Suprapubic skin (tissue), 4 donors: ENCODE measurements at regions not wholly inside any gene's neighbourhood (a gene's known extent, or its start where the extent isn't known, plus 50 kb on each side); places are given as distances from the start of the nearest gene placed in this dataset.

Experiments
- DNase-seq, 2 donors: peaks; one replicate each; pipeline ENCODE4 v3.0.0-alpha.2; 2019; ENCODE audit warnings: low spot score in 2 of 2
- H3K27ac ChIP-seq: fragments of 200-600 bp; sonication (generic); one replicate; pipeline ENCODE4 v1.5.1; 2019
- H3K27me3 ChIP-seq: fragments of 200-600 bp; sonication (generic); one replicate; pipeline ENCODE4 v1.5.1; 2019
- H3K36me3 ChIP-seq: fragments of 200-600 bp; sonication (generic); one replicate; pipeline ENCODE4 v1.5.1; 2019
- H3K4me1 ChIP-seq: fragments of 200-600 bp; sonication (generic); one replicate; pipeline ENCODE4 v1.5.1; 2019
- H3K4me3 ChIP-seq: fragments of 200-600 bp; sonication (generic); one replicate; pipeline ENCODE4 v1.5.1; 2019; ENCODE audit warnings: mild to moderate bottlenecking
- H3K9me3 ChIP-seq: fragments of 200-600 bp; sonication (generic); one replicate; pipeline ENCODE4 v1.5.1; 2019
- EP300 ChIP-seq: sonication (generic); formaldehyde crosslinking; IDR thresholded peaks from one replicate; pipeline ENCODE4 v1.6.1; 2017; ENCODE audit warnings: antibody characterized with exemption
- POLR2A ChIP-seq, 2 donors: fragments of 450-650 bp; IDR thresholded peaks; one replicate each; pipeline ENCODE4 v1.6.1; 2017; ENCODE audit warnings: antibody characterized with exemption in 2 of 2, mild to moderate bottlenecking in 2 of 2, moderate library complexity in 2 of 2
- POLR2AphosphoS5 ChIP-seq, 3 donors: sonication (generic); formaldehyde crosslinking; IDR thresholded peaks; one replicate each; pipeline ENCODE4 v1.6.1; 2017; ENCODE audit warnings: antibody characterized with exemption in 3 of 3
- WGBS: methylation state at CpG from one replicate; pipeline ENCODE4 v1.1.5; 2018; 5-methylcytosine and 5-hydroxymethylcytosine counted together
- TF ChIP-seq, protein P1 (sequence below), 2 donors: fragments of 200-600 bp in 1 of 2; fragments of 450-650 bp in 1 of 2; sonication (generic) in 1 of 2; IDR thresholded peaks; one replicate each; pipeline ENCODE4 v1.5.1; 2016 to 2019; ENCODE audit warnings: antibody characterized with exemption in 2 of 2, mild to moderate bottlenecking in 1 of 2, moderate library complexity in 1 of 2

DNA sequence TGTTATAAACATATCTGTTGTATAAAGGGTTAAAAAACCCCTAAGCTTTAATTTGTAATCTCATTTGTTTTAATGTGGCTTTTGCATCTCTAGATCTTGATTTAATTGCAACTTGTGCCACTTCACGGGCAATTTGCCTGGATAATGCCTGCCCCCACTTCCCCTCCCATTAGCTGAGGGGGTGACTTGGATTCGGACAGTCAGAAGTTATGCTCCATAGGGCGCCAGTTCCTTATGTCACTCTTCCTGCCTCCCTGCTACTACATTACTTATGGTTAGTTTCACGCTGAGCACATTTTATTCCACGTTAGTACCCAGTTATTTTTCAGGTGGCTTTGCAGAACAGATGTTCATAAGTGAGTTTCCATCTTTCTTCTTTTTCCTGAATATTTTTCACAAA lies 1015.2 kb upstream of the PHF14 start:
- H3K36me3 ChIP-seq: no peaks in the 10 kb centered on the region
- H3K27me3 ChIP-seq: no peaks in the 10 kb centered on the region
- no peak overlapping the region for H3K4me3 ChIP-seq
- no peaks in the 10 kb centered on the region for H3K9me3 ChIP-seq
- H3K27ac ChIP-seq: no peak overlapping the region
- H3K4me1 ChIP-seq: no peaks in the 10 kb centered on the region
- no peak for TF ChIP-seq EP300
- TF ChIP-seq, protein P1, sequence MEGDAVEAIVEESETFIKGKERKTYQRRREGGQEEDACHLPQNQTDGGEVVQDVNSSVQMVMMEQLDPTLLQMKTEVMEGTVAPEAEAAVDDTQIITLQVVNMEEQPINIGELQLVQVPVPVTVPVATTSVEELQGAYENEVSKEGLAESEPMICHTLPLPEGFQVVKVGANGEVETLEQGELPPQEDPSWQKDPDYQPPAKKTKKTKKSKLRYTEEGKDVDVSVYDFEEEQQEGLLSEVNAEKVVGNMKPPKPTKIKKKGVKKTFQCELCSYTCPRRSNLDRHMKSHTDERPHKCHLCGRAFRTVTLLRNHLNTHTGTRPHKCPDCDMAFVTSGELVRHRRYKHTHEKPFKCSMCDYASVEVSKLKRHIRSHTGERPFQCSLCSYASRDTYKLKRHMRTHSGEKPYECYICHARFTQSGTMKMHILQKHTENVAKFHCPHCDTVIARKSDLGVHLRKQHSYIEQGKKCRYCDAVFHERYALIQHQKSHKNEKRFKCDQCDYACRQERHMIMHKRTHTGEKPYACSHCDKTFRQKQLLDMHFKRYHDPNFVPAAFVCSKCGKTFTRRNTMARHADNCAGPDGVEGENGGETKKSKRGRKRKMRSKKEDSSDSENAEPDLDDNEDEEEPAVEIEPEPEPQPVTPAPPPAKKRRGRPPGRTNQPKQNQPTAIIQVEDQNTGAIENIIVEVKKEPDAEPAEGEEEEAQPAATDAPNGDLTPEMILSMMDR (IDR thresholded peaks at IDR 0.05): no peak
- no peak for TF ChIP-seq POLR2A (IDR thresholded peaks at IDR 0.05)
- TF ChIP-seq POLR2AphosphoS5 (IDR thresholded peaks at IDR 0.05): no peak
- WGBS: 67% methylated on average over 5 of the region's 5 CpGs
- no peak for DNase-seq

DNA sequence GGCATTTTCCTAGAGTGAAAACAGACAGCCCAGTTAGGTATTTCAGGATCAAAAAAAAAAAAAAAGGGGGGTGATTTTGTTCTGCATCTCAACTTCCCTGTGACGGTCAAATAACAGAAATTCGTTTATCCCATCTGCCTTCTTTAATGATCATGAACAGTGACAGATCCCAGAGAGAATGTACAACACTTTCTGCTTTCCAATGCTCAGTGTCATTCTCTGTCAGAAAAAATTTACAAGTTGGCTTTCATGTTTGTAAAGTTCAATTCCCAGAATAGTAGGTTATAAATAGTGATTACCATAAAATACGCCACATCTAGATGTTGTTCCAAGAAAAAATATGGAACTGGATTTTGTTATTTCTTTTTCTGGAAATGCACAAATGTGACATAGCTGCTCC lies 1013.2 kb upstream of the PHF14 start:
- DNase-seq: no peak
- Histone ChIP-seq H3K36me3 (no peaks in the 10 kb centered on the region), H3K27me3 (no peaks in the 10 kb centered on the region), H3K4me3 (no peak overlapping the region), H3K4me1 (no peaks in the 10 kb centered on the region), H3K27ac (no peak overlapping the region), H3K9me3 (no peaks in the 10 kb centered on the region)
- TF ChIP-seq POLR2AphosphoS5 (IDR thresholded peaks at IDR 0.05): no peak
- no peak for TF ChIP-seq EP300
- TF ChIP-seq, protein P1 (IDR thresholded peaks at IDR 0.05): no peak
- no peak for TF ChIP-seq POLR2A (IDR thresholded peaks at IDR 0.05)
- WGBS: 28% methylated on average over 3 of the region's 3 CpGs

DNA sequence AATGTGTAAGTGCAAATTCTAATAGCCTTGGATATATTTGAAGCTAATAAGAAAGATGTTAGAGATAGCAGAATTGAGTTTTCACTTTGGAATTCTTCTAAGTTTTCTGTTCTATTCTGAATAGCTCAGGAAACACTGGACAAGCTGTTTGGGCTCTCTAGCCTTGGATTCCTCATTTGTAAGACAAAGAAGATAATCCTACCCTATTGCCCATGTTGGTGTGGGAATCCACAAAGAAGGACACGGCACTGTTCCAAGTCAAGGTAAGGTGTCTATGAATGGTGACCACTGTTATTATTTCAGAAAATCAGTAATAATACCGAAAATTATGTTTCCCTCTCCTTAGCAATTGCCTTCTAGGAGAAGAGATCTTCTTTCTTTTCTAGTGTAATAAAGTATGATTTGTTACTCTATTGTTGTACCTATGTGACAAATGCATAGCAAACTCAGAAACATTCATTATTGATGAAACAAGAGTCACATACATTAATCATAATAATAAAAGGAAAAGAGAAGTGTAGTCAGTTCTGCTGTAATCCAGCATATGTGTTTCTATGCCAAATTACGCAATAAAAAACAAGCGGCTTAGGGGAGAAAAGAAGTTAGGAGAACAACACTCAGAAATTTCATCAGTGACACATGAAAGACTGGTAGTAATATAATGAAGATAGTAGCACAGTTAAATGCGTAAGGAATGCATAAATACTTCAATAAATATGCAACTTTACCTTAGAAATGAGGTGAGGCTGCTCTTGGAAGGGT lies 1012.3 kb upstream of the PHF14 start:
- H3K4me3 ChIP-seq: no peak overlapping the region
- no peak overlapping the region for H3K27ac ChIP-seq
- 76% methylated on average over 5 of the region's 5 CpGs for WGBS
- no peaks in the 10 kb centered on the region for H3K27me3 ChIP-seq
- TF ChIP-seq POLR2AphosphoS5 (IDR thresholded peaks at IDR 0.05) (no peak), EP300 (no peak), POLR2A (IDR thresholded peaks at IDR 0.05) (no peak)
- TF ChIP-seq, protein P1 (IDR thresholded peaks at IDR 0.05): no peak
- no peak for DNase-seq
- H3K4me1 ChIP-seq: no peaks in the 10 kb centered on the region
- no peaks in the 10 kb centered on the region for H3K9me3 ChIP-seq
- H3K36me3 ChIP-seq: no peaks in the 10 kb centered on the region

DNA sequence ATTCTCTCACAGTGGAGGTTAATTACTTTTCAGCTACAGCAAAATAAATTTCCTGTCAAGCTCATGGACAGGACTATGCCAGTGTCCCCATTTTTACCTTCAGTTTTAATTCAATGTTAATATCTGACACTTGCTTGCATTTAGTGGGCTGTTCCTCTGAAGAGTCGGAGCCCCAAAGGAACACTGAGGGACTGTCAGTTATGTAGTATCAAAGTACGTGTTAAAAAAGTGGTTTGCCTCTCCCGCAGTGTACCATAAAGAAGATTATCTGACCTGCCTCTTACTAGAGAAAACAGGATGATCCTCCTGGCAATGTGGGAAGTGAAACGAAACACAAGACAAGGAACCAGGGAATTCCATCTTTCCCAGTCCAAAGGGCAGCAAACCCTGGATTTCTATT lies 1010.9 kb upstream of the PHF14 start:
- Histone ChIP-seq H3K27me3 (no peaks in the 10 kb centered on the region), H3K4me1 (no peaks in the 10 kb centered on the region), H3K9me3 (no peaks in the 10 kb centered on the region), H3K4me3 (no peak overlapping the region), H3K36me3 (no peaks in the 10 kb centered on the region), H3K27ac (no peak overlapping the region)
- WGBS: 78% methylated on average over 4 of the region's 4 CpGs
- no peak for DNase-seq
- TF ChIP-seq POLR2A (IDR thresholded peaks at IDR 0.05) (no peak), EP300 (no peak), POLR2AphosphoS5 (IDR thresholded peaks at IDR 0.05) (no peak)
- TF ChIP-seq, protein P1 (IDR thresholded peaks at IDR 0.05): no peak

DNA sequence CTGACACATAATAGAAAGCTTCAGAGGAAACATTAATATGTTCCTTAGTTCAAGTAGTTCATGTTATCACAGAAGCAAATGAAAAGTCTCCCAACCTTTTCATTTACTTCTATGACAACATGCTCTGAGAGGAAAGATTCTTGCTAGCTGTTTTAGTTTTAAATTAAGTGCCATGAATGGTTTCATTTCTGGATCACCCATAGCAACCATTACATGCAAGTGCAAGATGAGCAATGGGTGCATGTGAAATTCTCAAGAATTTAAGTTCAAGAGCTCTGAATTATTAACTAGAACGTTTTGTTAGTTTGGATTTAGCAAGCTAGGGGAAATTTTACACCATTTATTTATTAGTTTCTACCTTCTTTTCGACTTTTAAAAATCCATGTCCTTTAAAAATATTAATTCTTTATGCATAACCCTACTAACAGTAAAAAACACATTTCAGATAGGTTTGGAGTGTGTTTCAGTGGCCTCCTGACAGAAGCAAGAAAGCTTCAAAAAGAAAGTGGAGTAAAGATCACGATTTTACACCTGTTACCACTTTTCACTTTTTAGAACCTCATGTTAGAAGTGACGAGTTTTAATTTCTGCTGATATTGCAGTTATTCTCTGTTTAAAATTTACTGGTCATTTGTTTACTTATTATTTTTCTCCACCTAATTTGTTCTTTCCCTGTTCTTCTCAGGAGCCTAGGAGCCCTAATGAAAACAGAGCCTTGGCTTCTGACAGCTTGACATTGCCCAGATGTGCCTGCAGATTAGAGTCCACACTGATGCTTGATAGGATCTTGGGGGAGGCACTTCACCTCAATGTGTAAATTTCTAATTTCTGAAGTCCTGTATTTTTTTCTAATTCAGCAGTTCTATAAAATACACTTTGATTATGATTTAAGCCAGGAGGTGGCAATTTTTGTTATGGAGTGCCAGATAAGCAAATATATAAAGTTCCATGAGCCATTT lies 995.3 kb upstream of the PHF14 start:
- no peak for DNase-seq
- Histone ChIP-seq H3K36me3 (no peaks in the 10 kb centered on the region), H3K4me1 (no peaks in the 10 kb centered on the region), H3K27ac (no peak overlapping the region), H3K9me3 (no peaks in the 10 kb centered on the region), H3K27me3 (no peaks in the 10 kb centered on the region), H3K4me3 (no peak overlapping the region)
- WGBS: 66% methylated on average over 4 of the region's 4 CpGs
- TF ChIP-seq POLR2AphosphoS5 (IDR thresholded peaks at IDR 0.05) (no peak), EP300 (no peak), POLR2A (IDR thresholded peaks at IDR 0.05) (no peak)
- TF ChIP-seq, protein P1 (IDR thresholded peaks at IDR 0.05): no peak
